ENCODE measurements at regions not wholly inside any gene's neighbourhood (a gene's known extent, or its start where the extent isn't known, plus 50 kb on each side); places are given as distances from the start of the nearest gene placed in this dataset.

- Mint-ChIP-seq H3K9me3 (no peaks in the 10 kb centered on the region), H3K36me3 (no peaks in the 10 kb centered on the region), H3K27ac (no peak overlapping the region)
- no peak for ATAC-seq
- DNase-seq (ENCODE audit: low spot score in 2 of 2): no peak
Measured at GRCh38 chr5:61638476-61638875, 306.4 kb downstream of the ZSWIM6 start.

GRCh38 chr5:61640179-61641021 is 308.3 kb downstream of the ZSWIM6 start:
- H3K9me3 Mint-ChIP-seq: no peaks in the 10 kb centered on the region
- ATAC-seq (no peak), DNase-seq (ENCODE audit: low spot score in 2 of 2) (no peak)
- H3K36me3 Mint-ChIP-seq: no peaks in the 10 kb centered on the region
- no peak overlapping the region for H3K27ac Mint-ChIP-seq

DNA sequence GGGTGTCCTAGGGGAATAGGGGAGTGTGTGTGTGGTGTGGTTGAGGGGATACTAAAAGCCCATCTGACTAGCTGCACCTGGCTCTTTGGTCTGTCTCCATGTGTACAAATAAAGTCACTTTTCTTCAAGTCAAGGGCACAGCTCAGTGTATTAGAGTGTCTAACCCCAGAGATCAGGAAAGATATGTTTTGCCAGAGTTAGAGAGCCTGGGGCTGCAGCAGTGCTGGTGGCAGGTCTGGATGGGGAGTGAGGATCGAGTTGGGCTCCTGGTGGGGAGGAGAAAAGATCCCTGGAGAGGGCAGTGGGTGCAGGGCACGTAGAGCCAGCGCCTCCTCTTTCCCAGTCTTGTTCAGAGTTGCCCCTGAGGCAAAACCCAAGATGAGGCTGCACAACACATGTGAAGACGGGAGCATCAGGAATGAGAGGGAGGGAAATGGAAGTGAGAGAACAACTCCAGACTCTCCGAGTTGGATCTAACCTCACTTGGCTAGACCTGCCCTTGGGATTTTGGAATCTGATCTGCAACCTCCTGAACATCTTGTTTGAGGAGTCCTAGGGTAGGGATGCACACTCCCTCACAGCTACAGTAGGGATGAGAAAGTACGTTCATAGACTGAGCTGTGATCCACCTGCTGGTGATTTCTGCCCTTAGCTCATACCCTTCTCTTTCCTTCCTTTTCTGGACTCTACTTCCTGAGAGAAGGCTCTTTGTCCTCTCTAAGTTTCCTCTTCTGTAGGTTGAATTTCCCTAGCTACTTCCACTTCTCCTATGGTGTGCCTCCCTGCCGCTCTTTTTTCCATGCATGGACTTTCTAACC is 309.9 kb downstream of the ZSWIM6 start:
- Mint-ChIP-seq H3K27ac (no peak overlapping the region), H3K9me3 (no peaks in the 10 kb centered on the region), H3K36me3 (no peaks in the 10 kb centered on the region)
- ATAC-seq (no peak), DNase-seq (ENCODE audit: low spot score in 2 of 2) (no peak)

GRCh38 chr5:61647672-61648071 is 315.6 kb downstream of the ZSWIM6 start:
- Mint-ChIP-seq H3K27ac (no peak overlapping the region), H3K36me3 (no peaks in the 10 kb centered on the region), H3K9me3 (no peaks in the 10 kb centered on the region)
- DNase-seq (ENCODE audit: low spot score in 2 of 2): no peak
- ATAC-seq: no peak

DNA sequence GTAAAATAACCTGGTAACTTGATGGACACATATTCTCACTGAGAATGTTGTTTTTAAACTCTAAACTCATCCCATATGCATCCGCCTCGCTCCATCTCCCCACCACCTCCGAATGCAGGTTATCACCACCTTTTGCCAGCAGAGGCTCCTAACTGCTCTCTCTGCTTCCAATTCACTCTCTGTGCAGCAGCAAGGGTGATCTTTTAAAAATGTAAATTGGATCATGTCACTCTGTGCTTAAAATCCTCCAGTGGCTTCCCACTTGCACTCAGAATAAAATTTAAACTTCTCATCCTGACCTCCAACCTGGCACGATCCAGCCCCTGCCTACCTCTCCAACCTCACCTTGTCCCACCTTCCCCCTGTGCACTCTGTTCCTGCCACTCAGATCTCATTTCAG is 317.2 kb downstream of the ZSWIM6 start:
- Mint-ChIP-seq H3K9me3 (no peaks in the 10 kb centered on the region), H3K27ac (no peak overlapping the region), H3K36me3 (no peaks in the 10 kb centered on the region)
- no peak for DNase-seq (ENCODE audit: low spot score in 2 of 2)
- ATAC-seq: no peak

DNA sequence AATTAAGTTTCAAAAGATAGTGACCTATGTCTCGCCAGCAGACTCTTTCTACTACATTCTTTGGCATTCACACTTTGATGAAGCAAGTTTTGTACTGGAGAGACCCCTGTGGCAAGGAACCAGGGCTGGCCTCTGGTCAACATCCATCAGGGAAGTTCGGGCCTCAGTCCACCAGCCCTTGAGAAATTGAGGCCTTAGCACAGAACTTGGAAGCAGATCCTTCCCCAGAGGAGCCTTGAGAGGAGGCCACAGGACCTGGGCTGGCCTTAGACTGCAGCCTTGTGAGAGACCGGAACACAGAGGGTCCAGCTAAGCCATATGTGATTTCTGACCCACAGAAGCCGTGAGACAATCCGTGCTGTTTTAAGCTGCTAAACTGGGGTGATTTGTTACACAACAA is 317.9 kb downstream of the ZSWIM6 start:
- Mint-ChIP-seq H3K27ac (no peak overlapping the region), H3K36me3 (no peaks in the 10 kb centered on the region), H3K9me3 (no peaks in the 10 kb centered on the region)
- ATAC-seq (no peak), DNase-seq (ENCODE audit: low spot score in 2 of 2) (no peak)

- Mint-ChIP-seq H3K36me3 (no peaks in the 10 kb centered on the region), H3K9me3 (no peaks in the 10 kb centered on the region), H3K27ac (no peak overlapping the region)
- ATAC-seq (no peak), DNase-seq (ENCODE audit: low spot score in 2 of 2) (no peak)
Measured at GRCh38 chr5:61650661-61651060, 318.6 kb downstream of the ZSWIM6 start.

GRCh38 chr5:61651195-61651594 is 319.1 kb downstream of the ZSWIM6 start:
- DNase-seq (ENCODE audit: low spot score in 2 of 2) (no peak), ATAC-seq (no peak)
- no peaks in the 10 kb centered on the region for H3K9me3 Mint-ChIP-seq
- H3K27ac Mint-ChIP-seq: no peak overlapping the region
- H3K36me3 Mint-ChIP-seq: no peaks in the 10 kb centered on the region

GRCh38 chr5:61652916-61653315 is 320.9 kb downstream of the ZSWIM6 start:
- Mint-ChIP-seq H3K27ac (no peak overlapping the region), H3K36me3 (no peaks in the 10 kb centered on the region), H3K9me3 (no peaks in the 10 kb centered on the region)
- ATAC-seq (no peak), DNase-seq (ENCODE audit: low spot score in 2 of 2) (no peak)

DNA sequence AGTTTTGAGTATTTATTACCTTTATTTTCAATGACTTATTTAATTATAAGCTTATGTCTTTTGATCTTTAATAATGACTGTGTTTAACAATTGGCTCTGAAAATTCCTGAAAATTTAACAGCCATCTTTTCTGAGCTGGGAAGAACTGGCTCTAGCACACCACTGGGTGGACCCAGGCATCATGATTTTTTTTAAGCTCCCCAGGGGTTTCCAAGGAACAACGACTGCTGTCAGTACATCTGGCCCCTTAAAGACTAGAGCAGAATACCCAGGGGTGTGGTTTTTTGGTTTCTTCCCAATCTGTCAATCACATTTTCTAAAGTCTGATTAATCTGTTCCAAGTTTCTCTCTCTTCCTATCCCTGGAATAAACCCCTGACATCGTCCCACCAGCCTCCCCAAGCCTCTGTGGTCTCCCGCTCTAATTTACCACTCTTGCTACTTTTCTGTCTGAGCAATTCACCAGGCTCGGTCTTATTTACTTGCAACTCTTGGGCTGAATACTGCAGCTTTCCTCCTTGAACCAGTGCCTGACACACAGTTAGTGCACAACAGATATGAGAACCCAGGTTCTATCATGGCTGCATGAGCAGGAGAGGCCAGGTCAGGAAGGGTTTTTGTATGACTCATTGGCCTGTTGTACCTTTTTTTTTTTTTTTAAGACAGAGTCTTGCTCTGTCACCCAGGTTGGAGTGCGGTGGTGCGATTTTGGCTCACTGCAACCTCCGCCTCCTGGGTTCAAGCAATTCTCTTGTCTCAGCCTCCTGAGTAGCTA is 321.9 kb downstream of the ZSWIM6 start:
- Mint-ChIP-seq H3K9me3 (no peaks in the 10 kb centered on the region), H3K36me3 (no peaks in the 10 kb centered on the region), H3K27ac (no peak overlapping the region)
- no peak for ATAC-seq
- no peak for DNase-seq (ENCODE audit: low spot score in 2 of 2)

DNA sequence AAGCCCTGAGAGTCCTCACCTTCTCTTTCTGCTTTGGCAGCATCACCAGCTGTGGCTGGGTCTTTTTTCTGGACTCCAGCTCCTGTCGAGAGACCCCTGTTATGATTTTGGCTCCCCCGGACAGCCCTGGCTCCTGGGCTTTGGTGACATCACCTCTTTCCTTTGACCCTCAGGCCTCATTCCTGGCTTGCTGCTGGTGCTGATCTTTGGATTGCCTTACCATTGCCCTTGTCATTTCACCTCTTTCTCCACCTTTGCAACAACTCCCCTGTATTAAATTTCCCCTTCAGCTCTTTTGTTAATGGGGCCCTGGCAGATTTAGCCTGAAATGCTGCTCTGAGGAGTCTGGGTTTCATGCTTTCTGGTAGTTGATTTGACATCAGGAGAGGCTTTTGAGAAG is 322.8 kb downstream of the ZSWIM6 start:
- DNase-seq (ENCODE audit: low spot score in 2 of 2) (no peak), ATAC-seq (no peak)
- H3K36me3 Mint-ChIP-seq: no peaks in the 10 kb centered on the region
- no peaks in the 10 kb centered on the region for H3K9me3 Mint-ChIP-seq
- H3K27ac Mint-ChIP-seq: no peak overlapping the region

- ATAC-seq: no peak
- Mint-ChIP-seq H3K27ac (no peak overlapping the region), H3K9me3 (no peaks in the 10 kb centered on the region), H3K36me3 (no peaks in the 10 kb centered on the region)
- no peak for DNase-seq (ENCODE audit: low spot score in 2 of 2)
Measured at GRCh38 chr5:61657010-61657409, 325.0 kb downstream of the ZSWIM6 start.

DNA sequence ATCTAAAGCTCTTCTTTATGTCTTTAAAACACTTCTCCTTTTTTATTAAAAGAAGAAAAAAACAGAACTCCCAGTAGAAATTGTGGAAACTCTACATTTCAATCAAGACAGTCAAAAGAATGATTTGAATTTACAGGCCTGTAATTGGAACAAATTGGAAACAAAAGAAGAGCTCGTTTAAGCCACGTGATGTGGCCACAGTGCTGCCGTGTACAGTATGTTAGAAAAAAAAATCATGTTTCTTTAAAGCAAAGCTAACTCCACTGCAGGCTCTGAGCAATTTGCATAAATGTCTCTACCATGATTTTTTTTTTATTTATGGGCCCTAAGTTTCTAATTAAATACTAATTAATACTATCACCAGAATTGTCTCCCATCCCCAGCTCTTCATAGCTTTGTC is 325.6 kb downstream of the ZSWIM6 start:
- no peak for ATAC-seq
- no peaks in the 10 kb centered on the region for H3K36me3 Mint-ChIP-seq

GRCh38 chr5:61658592-61659008 is 326.5 kb downstream of the ZSWIM6 start:
- DNase-seq (ENCODE audit: low spot score in 2 of 2): peak; percentile 76 to 89
- H3K36me3 Mint-ChIP-seq: no peaks in the 10 kb centered on the region
- no peaks in the 10 kb centered on the region for H3K9me3 Mint-ChIP-seq
- no peak overlapping the region for H3K27ac Mint-ChIP-seq
- ATAC-seq: peak; percentile 72 to 84

More for the DNA sequence above, 325.6 kb downstream of the ZSWIM6 start:
- no peak for DNase-seq (ENCODE audit: low spot score in 2 of 2)
- Mint-ChIP-seq H3K27ac (no peak overlapping the region), H3K9me3 (no peaks in the 10 kb centered on the region)

DNA sequence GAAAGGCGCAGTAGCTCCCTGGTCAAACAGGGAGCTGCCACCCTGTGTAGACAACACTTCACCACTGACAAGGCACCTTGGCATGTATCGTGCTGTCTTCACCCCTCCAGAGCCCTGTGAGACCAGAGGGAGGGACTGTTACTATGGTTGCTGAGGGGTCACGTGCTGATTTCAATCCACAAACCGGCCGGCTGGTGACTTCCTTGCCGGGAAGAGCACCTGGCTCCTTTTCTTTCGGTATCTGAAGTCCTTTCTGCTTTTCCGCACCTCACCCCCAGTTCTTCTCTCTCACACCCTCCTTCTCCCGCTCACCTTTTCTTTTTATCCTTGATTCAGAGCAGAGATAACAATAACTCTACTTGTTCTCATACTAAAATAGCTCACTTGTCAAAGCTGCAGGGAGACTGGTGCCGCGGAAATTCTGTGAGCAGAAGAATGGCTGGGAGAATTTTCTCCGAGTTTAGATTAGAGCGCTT is 327.2 kb downstream of the ZSWIM6 start:
- no peaks in the 10 kb centered on the region for H3K36me3 Mint-ChIP-seq
- no peak for ATAC-seq
- H3K9me3 Mint-ChIP-seq: no peaks in the 10 kb centered on the region
- H3K27ac Mint-ChIP-seq: no peak overlapping the region
- no peak for DNase-seq (ENCODE audit: low spot score in 2 of 2)

DNA sequence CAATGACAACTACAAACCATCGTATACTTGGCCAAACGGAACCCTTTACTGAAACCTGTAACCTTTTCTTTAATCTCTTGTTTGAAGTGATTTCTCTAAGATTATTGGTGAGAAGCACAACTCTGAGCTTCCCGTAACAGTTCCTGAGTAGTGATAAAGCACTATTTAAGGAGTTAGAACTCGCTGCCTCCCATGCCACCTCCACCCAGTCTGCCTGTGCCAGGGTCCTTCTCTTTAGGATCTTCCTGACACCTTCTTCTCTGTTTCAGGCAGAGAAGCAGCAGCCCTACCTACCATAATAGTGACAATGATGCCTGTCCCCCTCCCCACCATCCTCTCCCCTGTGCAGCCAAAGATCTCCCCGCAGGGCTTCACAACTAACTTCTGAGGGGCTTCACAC is 330.6 kb downstream of the ZSWIM6 start:
- Mint-ChIP-seq H3K36me3 (no peaks in the 10 kb centered on the region), H3K27ac (no peak overlapping the region), H3K9me3 (no peaks in the 10 kb centered on the region)
- no peak for DNase-seq (ENCODE audit: low spot score in 2 of 2)
- ATAC-seq: no peak

DNA sequence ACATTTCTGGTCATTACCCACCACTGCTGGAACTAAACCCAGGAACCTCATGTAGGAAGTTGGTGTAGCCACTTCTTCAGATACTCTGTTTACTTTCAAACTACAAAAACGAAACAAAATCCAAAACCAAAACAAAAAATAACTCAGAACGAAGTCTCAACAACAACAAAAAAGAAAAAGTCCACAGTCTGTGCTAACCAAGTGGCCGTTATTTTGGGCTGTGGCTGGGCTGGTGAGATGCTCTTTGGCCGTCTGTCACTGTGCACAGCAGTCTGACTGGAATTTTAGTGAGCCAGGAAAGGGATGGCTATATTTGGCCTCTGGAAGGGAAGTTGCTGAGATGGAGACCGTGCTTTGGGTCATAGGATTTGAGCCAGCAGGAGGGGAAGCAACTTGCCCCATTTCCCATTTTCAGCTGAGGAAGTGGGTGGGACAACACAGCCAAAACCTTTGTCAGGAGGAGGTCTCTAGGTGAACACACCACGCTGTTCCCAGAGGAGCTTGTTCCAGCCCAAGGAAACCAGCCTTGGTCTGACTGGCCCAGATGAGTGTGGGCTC is 334.1 kb downstream of the ZSWIM6 start:
- ATAC-seq: no peak
- H3K9me3 Mint-ChIP-seq: no peaks in the 10 kb centered on the region
- no peak overlapping the region for H3K27ac Mint-ChIP-seq
- no peaks in the 10 kb centered on the region for H3K36me3 Mint-ChIP-seq
- no peak for DNase-seq (ENCODE audit: low spot score in 2 of 2)

Data from activated naive CD4-positive, alpha-beta T cell treated with anti-CD3 and anti-CD28 coated beads, Interleukin-2, amount 50 U/mL, for 72 hours (primary cell).